HG03108 (cell line): ENCODE measurements at regions not wholly inside any gene's neighbourhood (a gene's known extent, or its start where the extent isn't known, plus 50 kb on each side); places are given as distances from the start of the nearest gene placed in this dataset.
A peak's percentile ranks its signal among the peaks of the same experiment; 100 is the strongest.

ENCODE experiments used
- ATAC-seq: cut with Tn5 transposase; IDR thresholded peaks from one replicate; pipeline ENCODE4 v1.9.1; 2021; ENCODE audit warnings: moderate library complexity; ENCODE audit not compliant: unreplicated experiment

- ATAC-seq = no peak
These were observed 1445.1 kb upstream of the CADM2 start for GRCh38 chr3:83513677-83514076.

- ATAC-seq = no peak
These were observed 1444.5 kb upstream of the CADM2 start for GRCh38 chr3:83514130-83514914.

- ATAC-seq = no peak
These were observed 1443.7 kb upstream of the CADM2 start for GRCh38 chr3:83515123-83515522.

- peak; percentile 64 for ATAC-seq
These were observed 1435.2 kb upstream of the CADM2 start for GRCh38 chr3:83523470-83524073.

GRCh38 chr3:83524901-83525300, 1433.9 kb upstream of the CADM2 start:
- no peak for ATAC-seq

GRCh38 chr3:83559082-83559481, 1399.7 kb upstream of the CADM2 start:
- no peak for ATAC-seq

GRCh38 chr3:83567935-83568334, 1390.9 kb upstream of the CADM2 start:
- ATAC-seq = no peak

GRCh38 chr3:83581546-83581945, 1377.2 kb upstream of the CADM2 start:
- no peak for ATAC-seq

- no peak for ATAC-seq
These were observed 1357.1 kb upstream of the CADM2 start for GRCh38 chr3:83601704-83602103.

GRCh38 chr3:83622526-83622925, 1336.3 kb upstream of the CADM2 start:
- ATAC-seq = no peak

- no peak for ATAC-seq
These were observed 1333.5 kb upstream of the CADM2 start for GRCh38 chr3:83625261-83625660.

GRCh38 chr3:83628471-83628870, 1330.3 kb upstream of the CADM2 start:
- ATAC-seq = no peak

GRCh38 chr3:83632526-83632925, 1326.3 kb upstream of the CADM2 start:
- no peak for ATAC-seq

- no peak for ATAC-seq
These were observed 1325.0 kb upstream of the CADM2 start for GRCh38 chr3:83633758-83634157.

- ATAC-seq = no peak
These were observed 1309.1 kb upstream of the CADM2 start for GRCh38 chr3:83649692-83650091.

- no peak for ATAC-seq
These were observed 1303.7 kb upstream of the CADM2 start for GRCh38 chr3:83655083-83655482.

- no peak for ATAC-seq
These were observed 1296.3 kb upstream of the CADM2 start for GRCh38 chr3:83662381-83662960.

GRCh38 chr3:83670416-83670815, 1288.4 kb upstream of the CADM2 start:
- ATAC-seq = no peak

GRCh38 chr3:83683937-83684598, 1274.7 kb upstream of the CADM2 start:
- ATAC-seq = no peak

GRCh38 chr3:83706669-83707068, 1252.1 kb upstream of the CADM2 start:
- ATAC-seq = no peak

GRCh38 chr3:83715307-83715706, 1243.5 kb upstream of the CADM2 start:
- ATAC-seq = no peak

GRCh38 chr3:83729576-83729975, 1229.2 kb upstream of the CADM2 start:
- no peak for ATAC-seq
